SW480 (cell line): ENCODE measurements at regions not wholly inside any gene's neighbourhood (a gene's known extent, or its start where the extent isn't known, plus 50 kb on each side); places are given as distances from the start of the nearest gene placed in this dataset.
A peak's percentile ranks its signal among the peaks of the same experiment; 100 is the strongest.

Experiments
- DNase-seq: peaks from one replicate; pipeline ENCODE4 v3.0.0-alpha.2; 2016; ENCODE audit warnings: low spot score

DNA sequence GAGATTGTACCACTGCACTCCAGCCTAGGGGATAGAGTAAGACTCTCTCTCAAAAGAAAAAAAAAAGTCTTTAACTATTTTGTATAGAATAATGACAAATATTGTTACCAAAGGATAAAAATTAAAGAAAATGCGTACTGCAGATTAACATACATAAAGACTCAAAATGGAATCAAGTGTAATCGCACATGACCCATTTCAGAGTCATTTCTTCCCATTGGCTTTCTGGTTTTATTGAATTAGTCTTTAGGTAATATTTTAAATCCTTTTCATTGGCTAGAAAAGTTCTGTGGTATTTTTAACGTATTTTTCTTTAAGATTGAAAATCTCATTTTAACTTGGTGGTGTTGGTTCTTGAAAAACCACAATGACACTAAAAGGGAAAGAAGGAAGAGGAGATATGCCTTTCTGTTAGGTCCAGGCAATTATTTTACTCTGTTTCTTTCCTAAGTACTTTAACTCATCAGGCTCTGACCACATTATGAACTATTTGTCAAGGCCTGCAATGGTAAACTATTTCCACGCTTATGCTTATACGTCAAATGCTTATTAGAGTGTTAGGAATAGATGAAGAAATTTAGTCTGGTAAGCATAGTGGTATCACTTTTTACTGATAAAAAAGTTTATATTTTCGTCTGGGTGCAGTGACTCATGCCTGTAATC is 52.3 kb downstream of the PLEKHG1 start:
- DNase-seq = no peak

GRCh38 chr6:150652848-150653613 is 53.3 kb downstream of the PLEKHG1 start:
- DNase-seq = no peak

GRCh38 chr6:150654608-150655007 is 54.9 kb downstream of the PLEKHG1 start:
- DNase-seq = no peak

- DNase-seq = no peak
Measured at GRCh38 chr6:150656156-150656555, 56.5 kb downstream of the PLEKHG1 start.

DNA sequence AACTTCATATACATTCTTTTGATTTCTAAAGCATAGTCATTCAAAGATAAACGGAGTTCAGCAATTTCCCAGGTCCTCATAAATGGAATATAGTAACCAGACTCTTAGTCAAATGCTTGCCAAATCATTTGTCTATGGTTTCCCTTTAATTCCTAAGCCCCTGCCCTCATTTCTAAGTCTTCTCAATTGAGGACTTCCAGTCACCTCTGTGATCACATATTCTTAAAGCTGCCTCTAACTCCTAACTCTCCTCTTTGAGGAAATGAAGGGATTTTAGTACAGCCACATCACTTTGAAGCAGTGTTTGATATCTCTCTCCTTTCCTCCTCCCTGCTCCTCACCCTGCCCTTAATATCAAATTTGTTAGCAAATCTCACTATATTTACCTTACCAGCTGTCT is 58.7 kb downstream of the PLEKHG1 start:
- DNase-seq = no peak

DNA sequence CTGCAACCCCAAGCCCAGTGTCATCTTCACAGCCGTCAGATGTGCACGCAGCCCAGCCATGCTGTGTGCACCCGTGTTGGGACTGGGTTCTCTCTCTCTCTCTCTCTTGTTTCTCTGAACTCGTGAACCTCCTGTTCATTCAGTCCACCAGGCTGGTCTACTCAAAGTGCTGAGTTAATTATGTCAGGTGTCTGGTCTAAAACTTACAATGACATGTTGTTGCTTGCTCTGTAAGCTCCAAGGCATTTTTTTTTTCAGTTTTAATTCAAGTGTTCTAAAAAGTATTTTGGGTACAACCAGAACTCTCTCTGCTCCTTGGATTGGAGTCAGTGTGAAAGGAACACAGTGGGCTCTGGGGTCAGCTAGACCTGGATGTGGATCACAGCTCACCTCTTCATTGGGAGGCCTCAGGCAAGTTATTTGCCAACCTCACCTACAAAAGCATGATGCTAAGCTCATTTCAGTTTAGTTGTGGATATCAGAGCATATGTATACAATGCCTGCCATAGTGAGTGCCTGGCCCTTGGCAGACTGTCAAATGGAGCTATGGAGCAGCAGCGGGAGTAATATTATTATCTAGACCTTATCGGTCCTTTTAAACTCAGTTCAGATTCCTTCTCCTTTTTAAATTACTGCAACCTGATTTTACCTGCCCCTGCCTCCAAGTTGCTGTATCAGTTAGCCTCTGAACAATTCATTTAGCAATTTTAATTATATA is 59.5 kb downstream of the PLEKHG1 start:
- DNase-seq = no peak

DNA sequence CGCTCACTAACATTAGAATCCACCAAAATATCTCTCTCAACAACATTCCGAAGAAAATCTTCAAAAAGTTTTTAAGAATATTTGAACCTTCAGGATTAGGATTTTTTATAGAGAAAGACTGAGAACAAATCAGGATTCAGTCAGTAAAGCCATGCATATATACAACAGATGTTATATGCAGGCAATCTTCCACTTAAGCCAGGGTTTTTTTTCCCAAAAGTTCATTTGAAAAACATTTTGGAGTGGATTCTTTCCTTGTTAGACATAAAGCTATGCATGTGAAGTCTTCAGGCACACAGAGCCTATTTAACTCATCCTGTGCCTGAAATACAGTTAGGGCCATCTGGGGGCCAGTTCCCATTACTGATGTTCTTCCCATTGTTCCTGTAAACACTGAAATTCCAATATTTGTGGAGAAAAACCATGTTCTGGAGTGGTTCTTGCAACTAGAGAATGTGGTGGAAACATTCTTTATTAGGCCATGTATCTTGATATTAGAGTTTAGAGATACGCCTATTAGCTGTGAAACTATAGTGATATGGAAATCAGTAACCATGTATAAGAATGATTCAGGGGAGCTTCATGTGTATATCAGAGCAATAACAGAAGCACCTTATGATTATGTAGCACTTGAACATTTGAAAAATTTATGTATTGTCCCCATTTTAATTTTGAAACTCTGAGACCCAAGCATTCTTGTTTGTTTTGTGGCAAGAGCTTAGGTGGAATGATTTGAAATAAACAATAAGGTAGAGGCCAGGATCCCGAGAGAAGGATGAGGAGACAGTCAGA is 61.7 kb downstream of the PLEKHG1 start:
- DNase-seq = no peak

DNA sequence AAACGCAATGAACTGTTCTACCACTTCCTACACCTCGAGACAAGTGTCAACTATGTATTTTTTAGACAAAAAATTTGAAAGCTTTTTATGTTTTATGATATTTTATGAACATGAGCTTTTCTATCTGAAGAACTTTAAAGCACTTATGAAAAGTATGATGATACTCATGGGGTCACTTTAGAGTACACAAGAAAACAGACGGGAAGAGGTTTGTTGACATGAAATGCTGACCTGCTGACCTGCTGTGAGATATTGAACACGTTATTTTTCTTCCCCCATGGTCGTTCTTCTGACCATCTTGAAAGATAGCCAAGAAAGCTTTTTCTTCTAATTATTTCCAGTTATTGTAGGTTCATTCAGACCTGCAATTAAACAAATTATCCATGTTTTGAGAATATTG is 63.1 kb downstream of the PLEKHG1 start:
- no peak for DNase-seq

DNA sequence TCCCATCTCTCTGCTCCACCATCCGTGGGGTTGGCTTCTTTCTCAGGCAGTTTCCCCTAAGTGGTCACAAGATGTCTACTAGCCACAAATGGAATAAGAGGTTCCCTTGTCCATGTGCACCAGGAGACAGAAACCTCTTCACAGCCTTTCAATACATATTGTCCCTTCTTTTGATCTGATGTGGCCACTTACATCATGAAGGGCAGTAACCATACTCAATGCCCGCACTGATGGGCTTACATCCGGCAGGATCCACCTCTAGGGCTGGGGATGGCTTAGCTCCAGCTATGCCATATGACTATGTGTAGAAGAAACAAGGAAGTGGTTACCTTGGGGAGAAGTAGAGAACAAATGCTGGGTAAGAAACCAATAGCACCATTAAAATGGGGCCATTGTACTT is 64.4 kb downstream of the PLEKHG1 start:
- no peak for DNase-seq

DNA sequence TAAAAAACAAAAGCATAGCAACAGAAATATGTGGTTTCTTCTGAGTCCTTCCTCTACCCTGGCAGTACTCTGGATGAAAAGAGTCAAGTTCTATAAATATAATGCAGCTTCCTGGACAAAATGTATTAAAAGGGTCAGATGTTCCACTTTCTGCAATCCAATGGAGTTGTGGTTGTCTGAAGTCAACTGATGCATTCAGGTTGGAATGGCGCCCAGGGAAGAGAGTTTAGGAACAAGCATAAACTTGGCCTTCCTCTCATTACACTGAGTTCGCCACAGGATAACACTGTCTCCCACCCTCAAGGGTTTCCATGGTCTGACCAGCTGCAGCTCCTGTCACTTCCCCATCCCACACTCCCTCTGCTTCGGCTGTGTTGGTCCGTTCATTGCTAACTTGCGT is 66.4 kb downstream of the PLEKHG1 start:
- no peak for DNase-seq

- DNase-seq = no peak
Measured at GRCh38 chr6:150667359-150667758, 67.7 kb downstream of the PLEKHG1 start.

DNA sequence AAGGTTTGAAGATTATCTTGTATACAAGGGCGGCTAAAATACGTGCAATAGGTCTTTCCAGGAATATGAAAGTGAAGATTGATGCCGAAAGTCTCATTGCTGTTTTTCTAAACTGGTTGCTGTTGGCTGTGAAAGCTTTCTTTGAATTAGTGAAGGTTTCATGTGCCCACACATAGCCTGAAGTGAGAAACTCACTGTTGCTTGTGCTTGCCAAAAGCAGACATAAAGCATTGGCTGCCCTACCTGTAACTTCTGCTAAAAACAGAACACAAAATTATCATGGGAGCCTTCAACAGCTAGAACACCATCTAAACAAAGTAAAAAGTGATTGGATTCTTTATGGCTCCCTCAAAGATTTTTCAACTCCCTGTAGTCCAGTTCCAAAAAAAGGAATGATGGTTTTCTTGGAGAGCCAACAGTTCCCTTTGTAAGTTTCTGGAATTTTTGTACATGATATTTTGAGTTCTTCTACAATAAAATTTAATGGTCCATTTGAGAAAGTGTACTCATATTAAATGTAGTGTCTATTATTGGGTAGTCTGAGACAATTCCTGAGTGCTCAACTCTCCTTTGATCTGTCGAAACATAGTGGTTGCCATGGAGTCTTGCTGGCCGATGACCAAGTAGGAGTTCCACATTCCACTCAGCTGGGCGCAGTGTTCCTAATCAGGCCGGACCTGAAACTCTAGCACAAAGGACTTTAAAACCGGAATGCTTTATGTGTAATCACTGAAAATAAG is 68.5 kb downstream of the PLEKHG1 start:
- DNase-seq = peak; percentile 82

DNA sequence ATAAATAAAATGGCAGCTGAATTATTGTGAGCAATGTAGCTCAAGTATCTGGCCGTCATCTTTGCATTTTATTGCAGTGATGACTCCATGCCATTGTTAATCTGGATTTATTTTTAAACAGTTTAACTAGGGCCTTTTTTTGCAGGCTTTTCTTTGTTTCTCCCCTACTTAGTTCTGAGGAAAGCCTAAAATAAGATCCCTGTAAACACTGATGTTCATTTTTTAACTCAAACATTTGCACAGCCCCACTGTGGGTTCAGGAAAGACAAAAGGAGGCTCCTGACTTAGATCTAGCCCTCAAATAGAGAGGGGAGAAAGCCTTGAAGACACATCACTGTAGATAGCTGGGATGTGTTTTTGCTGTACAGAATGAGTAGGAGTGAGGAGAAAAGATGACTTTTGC is 69.2 kb downstream of the PLEKHG1 start:
- no peak for DNase-seq

DNA sequence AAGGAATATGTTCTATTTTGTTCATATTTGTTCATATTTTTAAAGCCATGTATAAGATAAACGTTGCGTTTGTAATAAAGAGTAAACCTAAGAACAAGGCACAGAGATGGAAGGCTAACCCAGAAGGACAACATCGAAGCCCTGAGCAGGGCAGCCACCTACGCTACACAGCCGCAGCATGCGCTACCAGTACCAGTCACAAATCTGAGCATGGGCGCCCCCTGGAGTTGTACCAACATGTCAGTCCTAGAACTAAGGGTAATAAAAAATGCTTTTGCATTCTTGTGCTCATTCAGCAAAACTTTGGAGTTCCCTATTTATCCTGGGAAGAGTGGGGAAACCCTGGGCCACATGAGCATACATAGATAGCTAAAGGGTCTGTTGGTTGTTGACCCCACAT is 70.6 kb downstream of the PLEKHG1 start:
- no peak for DNase-seq

DNA sequence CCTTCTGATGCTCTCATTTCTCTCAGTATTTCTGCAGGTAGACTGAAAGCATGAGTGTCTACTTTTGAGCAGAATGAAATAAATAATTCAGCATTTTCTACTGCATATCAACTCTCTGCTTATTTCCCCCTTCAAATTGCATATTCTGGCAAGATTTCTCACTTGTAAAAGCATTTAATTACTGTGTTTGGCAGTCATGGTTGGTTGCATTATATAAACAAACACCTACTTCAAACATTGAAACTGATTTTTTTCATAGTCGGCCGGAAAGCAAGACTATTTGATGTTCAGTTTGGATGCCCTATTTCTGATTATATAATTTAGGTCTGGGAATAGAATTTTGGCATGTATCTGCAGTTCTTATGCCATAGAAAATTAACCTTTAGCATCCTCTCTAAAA is 73.1 kb downstream of the PLEKHG1 start:
- no peak for DNase-seq

GRCh38 chr6:150673720-150674346 is 74.1 kb downstream of the PLEKHG1 start:
- DNase-seq = no peak

DNA sequence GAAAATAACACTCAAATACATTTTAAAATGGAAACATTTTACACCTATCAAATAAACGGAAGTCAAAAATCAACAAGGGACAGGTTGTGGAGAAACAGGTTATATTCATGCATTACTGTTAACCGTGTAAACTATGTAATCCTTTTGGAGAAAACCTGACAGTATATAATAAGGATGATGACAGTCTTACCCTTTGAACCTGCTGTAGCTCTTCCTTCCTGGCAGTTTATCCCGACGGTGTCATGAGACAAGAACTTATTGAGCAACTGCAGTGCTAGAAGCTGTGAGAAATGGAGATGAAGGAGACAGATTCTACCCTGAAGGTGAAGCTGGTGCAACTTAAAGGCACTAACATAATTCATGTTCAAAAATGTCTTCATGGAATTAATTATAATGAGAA is 76.7 kb downstream of the PLEKHG1 start:
- no peak for DNase-seq

DNA sequence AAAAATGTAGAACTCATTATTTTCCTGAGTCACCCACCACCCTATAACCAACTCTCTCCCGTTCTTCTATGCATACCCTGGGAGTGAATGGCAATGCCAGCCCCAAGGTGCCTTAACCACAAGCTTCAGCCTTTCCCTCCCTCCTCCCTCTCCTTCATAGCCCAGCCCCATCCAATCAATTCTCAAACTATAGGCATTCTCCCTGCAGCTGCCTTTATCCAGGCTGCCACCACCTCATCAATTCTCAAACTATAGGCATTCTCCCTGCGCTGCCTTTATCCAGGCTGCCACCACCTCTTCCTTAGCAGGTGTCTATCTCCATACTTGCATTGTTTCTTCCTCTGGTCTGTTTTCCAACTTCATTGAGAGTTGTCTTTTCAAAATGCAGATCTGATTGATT is 77.1 kb downstream of the PLEKHG1 start:
- no peak for DNase-seq

DNA sequence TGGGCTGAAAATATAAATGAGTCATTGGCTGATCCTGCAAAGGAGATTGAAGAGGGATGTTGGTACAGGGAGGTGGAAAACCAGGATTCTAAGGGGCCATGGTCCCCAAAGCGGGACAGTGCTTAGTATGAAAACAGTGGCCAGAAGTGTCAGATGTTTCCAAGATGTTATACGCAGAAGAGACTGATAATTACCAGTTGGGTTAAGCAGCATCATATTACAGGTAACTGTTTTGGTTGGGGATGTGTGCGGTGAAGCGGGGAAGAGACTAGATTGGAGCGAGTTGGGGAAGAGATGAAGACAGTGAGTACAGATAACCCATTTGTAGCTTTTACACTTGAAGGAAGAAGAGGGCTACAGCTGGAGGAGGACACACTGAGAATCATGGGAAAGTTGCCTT is 80.8 kb downstream of the PLEKHG1 start:
- no peak for DNase-seq

DNA sequence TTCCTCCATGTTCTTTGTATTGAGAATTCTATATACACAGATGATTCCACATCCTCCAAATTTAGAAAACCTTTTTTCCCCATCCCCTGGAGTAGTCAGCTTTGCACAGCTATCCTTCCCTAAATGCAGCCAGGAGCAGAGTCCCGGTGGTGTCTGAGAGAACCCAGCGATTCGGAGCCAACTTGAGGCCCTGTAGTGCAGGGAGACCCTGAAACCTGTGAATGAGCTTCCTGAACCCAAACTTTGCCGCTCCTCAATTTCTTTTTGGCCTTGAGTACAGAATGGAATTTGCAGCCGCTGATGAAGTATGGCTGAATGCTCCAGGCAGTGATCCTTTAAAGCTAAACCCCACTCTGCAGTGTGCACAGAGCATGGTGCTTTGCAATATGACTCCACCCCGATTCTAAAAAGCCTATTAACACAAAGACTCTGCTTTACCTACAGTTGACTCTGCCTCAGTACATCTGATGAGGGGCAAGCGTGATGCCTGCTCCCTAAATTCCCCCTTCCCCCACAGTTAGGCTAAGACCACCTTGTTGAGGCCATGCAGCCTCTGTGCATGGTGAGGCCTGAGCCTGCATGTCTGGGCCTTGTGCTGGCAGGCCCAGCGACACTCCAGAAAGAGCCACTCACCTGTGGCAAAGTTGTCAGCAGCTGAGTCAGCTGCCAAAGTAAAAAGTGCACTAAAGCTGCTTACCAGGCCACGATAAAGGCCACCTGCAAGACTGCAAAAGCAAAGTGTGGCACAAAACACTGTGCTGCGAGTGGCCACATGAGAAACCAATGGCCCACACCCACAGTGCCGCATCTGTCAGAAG is 82.1 kb downstream of the PLEKHG1 start:
- no peak for DNase-seq
